ENCODE measurements at regions not wholly inside any gene's neighbourhood (a gene's known extent, or its start where the extent isn't known, plus 50 kb on each side); places are given as distances from the start of the nearest gene placed in this dataset.

GRCh38 chr6:97462031-97462430 lies 179.0 kb upstream of the MMS22L start:
- TF ChIP-seq CTCF (IDR thresholded peaks at IDR 0.05; ENCODE audit: partially characterized antibody, unreplicated experiment), result no peak
- no peak overlapping the region for H3K4me3 Mint-ChIP-seq (ENCODE audit: unreplicated experiment)
- H3K27me3 Mint-ChIP-seq (ENCODE audit: unreplicated experiment), result no peaks in the 10 kb centered on the region
- H3K4me1 Mint-ChIP-seq (ENCODE audit: low read depth, unreplicated experiment), result peaks cover 15% of the 10 kb centered on the region
- no peak for DNase-seq
- H3K36me3 Mint-ChIP-seq (ENCODE audit: unreplicated experiment), result no peaks in the 10 kb centered on the region
- H3K27ac Mint-ChIP-seq (ENCODE audit: unreplicated experiment), result no peak overlapping the region
- peaks cover 3% of the 10 kb centered on the region for H3K9me3 Mint-ChIP-seq (ENCODE audit: unreplicated experiment)

- H3K9me3 Mint-ChIP-seq (ENCODE audit: unreplicated experiment), result peaks cover 3% of the 10 kb centered on the region
- no peak overlapping the region for H3K27ac Mint-ChIP-seq (ENCODE audit: unreplicated experiment)
- H3K4me3 Mint-ChIP-seq (ENCODE audit: unreplicated experiment), result no peak overlapping the region
- TF ChIP-seq CTCF (IDR thresholded peaks at IDR 0.05; ENCODE audit: partially characterized antibody, unreplicated experiment), result no peak
- H3K27me3 Mint-ChIP-seq (ENCODE audit: unreplicated experiment), result no peaks in the 10 kb centered on the region
- H3K36me3 Mint-ChIP-seq (ENCODE audit: unreplicated experiment), result no peaks in the 10 kb centered on the region
- DNase-seq, result no peak
- H3K4me1 Mint-ChIP-seq (ENCODE audit: low read depth, unreplicated experiment), result peaks cover 15% of the 10 kb centered on the region
These were observed 180.1 kb upstream of the MMS22L start for GRCh38 chr6:97462938-97463598.

- no peaks in the 10 kb centered on the region for H3K27me3 Mint-ChIP-seq (ENCODE audit: unreplicated experiment)
- no peak for DNase-seq
- TF ChIP-seq CTCF (IDR thresholded peaks at IDR 0.05; ENCODE audit: partially characterized antibody, unreplicated experiment), result no peak
- no peaks in the 10 kb centered on the region for H3K9me3 Mint-ChIP-seq (ENCODE audit: unreplicated experiment)
- H3K27ac Mint-ChIP-seq (ENCODE audit: unreplicated experiment), result no peak overlapping the region
- H3K4me3 Mint-ChIP-seq (ENCODE audit: unreplicated experiment), result no peak overlapping the region
- H3K36me3 Mint-ChIP-seq (ENCODE audit: unreplicated experiment), result no peaks in the 10 kb centered on the region
- H3K4me1 Mint-ChIP-seq (ENCODE audit: low read depth, unreplicated experiment), result peaks cover 6% of the 10 kb centered on the region
These were observed 183.0 kb upstream of the MMS22L start for GRCh38 chr6:97465877-97466561.

GRCh38 chr6:97468981-97469380 lies 186.0 kb upstream of the MMS22L start:
- Mint-ChIP-seq H3K36me3 (ENCODE audit: unreplicated experiment) (no peaks in the 10 kb centered on the region), H3K4me1 (ENCODE audit: low read depth, unreplicated experiment) (peaks cover 6% of the 10 kb centered on the region), H3K4me3 (ENCODE audit: unreplicated experiment) (no peak overlapping the region), H3K9me3 (ENCODE audit: unreplicated experiment) (no peaks in the 10 kb centered on the region), H3K27me3 (ENCODE audit: unreplicated experiment) (no peaks in the 10 kb centered on the region), H3K27ac (ENCODE audit: unreplicated experiment) (no peak overlapping the region)
- TF ChIP-seq CTCF (IDR thresholded peaks at IDR 0.05; ENCODE audit: partially characterized antibody, unreplicated experiment), result no peak
- DNase-seq, result no peak

GRCh38 chr6:97469451-97469850 lies 186.4 kb upstream of the MMS22L start:
- H3K9me3 Mint-ChIP-seq (ENCODE audit: unreplicated experiment), result no peaks in the 10 kb centered on the region
- H3K27ac Mint-ChIP-seq (ENCODE audit: unreplicated experiment), result no peak overlapping the region
- DNase-seq, result no peak
- no peak for TF ChIP-seq CTCF (IDR thresholded peaks at IDR 0.05; ENCODE audit: partially characterized antibody, unreplicated experiment)
- no peaks in the 10 kb centered on the region for H3K36me3 Mint-ChIP-seq (ENCODE audit: unreplicated experiment)
- peaks cover 6% of the 10 kb centered on the region for H3K4me1 Mint-ChIP-seq (ENCODE audit: low read depth, unreplicated experiment)
- no peak overlapping the region for H3K4me3 Mint-ChIP-seq (ENCODE audit: unreplicated experiment)
- H3K27me3 Mint-ChIP-seq (ENCODE audit: unreplicated experiment), result no peaks in the 10 kb centered on the region

All from glutamatergic neuron (in vitro differentiated cells).